SK-N-SH (cell line): ENCODE measurements at regions not wholly inside any gene's neighbourhood (a gene's known extent, or its start where the extent isn't known, plus 50 kb on each side); places are given as distances from the start of the nearest gene placed in this dataset.

Experiments
- CTCF ChIA-PET: fragments of 300-600, 350-600 bp; formaldehyde crosslinking; extraction: SDS; loops from one replicate; lab custom pipeline; 2021; lab: Yijun Ruan, JAX
- POLR2A ChIA-PET: fragments of 350-600 bp; sonication (Branson Sonifier 250); formaldehyde crosslinking; extraction: SDS; loops from one replicate; lab custom pipeline; 2020; ENCODE audit warnings: antibody characterized with exemption, inconsistent platforms; lab: Yijun Ruan, JAX
- DNase-seq: peaks from one replicate; pipeline ENCODE4 v3.0.0; 2012
- H2AFZ ChIP-seq: fragments of 200-600 bp; sonication (generic); 2 replicates; pipeline ENCODE4 v1.8.1; 2016; ENCODE audit warnings: antibody characterized with exemption, mild to moderate bottlenecking, low read depth
- H3F3A ChIP-seq: fragments of 200-600 bp; sonication (generic); replicated peaks from 2 replicates; pipeline ENCODE3; 2016; ENCODE audit warnings: antibody characterized with exemption, mild to moderate bottlenecking; ENCODE audit not compliant: insufficient read depth
- H3K27ac ChIP-seq, 2 experiments: fragments of 200-500 bp in 1 of 2; fragments of 200-600 bp in 1 of 2; sonication (Bioruptor generic) in 1 of 2; sonication (generic), shearing (Covaris generic) in 1 of 2; 2 replicates each; pipeline versions ENCODE4 v1.5.1 to v1.6.1; 2014 to 2016; ENCODE audit warnings: low read depth in 2 of 2, inconsistent platforms in 1 of 2, low read length in 1 of 2, mild to moderate bottlenecking in 1 of 2, mixed read lengths in 1 of 2
- H3K27me3 ChIP-seq: fragments of 200-600 bp; sonication (generic), shearing (Covaris generic); 2 replicates; pipeline ENCODE4 v1.6.1; 2016; ENCODE audit warnings: mixed run types; ENCODE audit not compliant: insufficient read depth
- H3K36me3 ChIP-seq, 2 experiments: fragments of 200-500 bp in 1 of 2; fragments of 200-600 bp in 1 of 2; sonication (Bioruptor generic) in 1 of 2; sonication (generic) in 1 of 2; replicated peaks in 1 of 2; 2 replicates each; pipeline versions ENCODE3 to v1.5.1; 2014 to 2016; ENCODE audit warnings: low read length in 1 of 2, mild to moderate bottlenecking in 1 of 2; ENCODE audit not compliant: insufficient read depth in 2 of 2, control insufficient read depth in 1 of 2
- H3K4me1 ChIP-seq, 2 experiments: fragments of 200-500 bp in 1 of 2; fragments of 200-600 bp in 1 of 2; sonication (Bioruptor generic) in 1 of 2; sonication (generic), shearing (Covaris generic) in 1 of 2; 2 replicates each; pipeline versions ENCODE4 v1.5.1 to v1.6.1; 2014 to 2016; ENCODE audit warnings: low read depth in 1 of 2, low read length in 1 of 2, mixed run types in 1 of 2; ENCODE audit not compliant: insufficient read depth in 2 of 2, control insufficient read depth in 1 of 2
- H3K4me2 ChIP-seq: fragments of 200-600 bp; sonication (generic), shearing (Covaris generic); 2 replicates; pipeline ENCODE4 v1.6.1; 2017; ENCODE audit warnings: mixed run types
- H3K4me3 ChIP-seq, 2 experiments: fragments of 200-500 bp in 1 of 2; fragments of 200-600 bp in 1 of 2; sonication (Bioruptor generic) in 1 of 2; sonication (generic), shearing (Covaris generic) in 1 of 2; 2 replicates each; pipeline versions ENCODE4 v1.5.1 to v1.8.1; 2014 to 2016; ENCODE audit warnings: low read depth in 2 of 2, inconsistent platforms in 1 of 2, low read length in 1 of 2, mild to moderate bottlenecking in 1 of 2, mixed read lengths in 1 of 2, moderate library complexity in 1 of 2
- H3K79me2 ChIP-seq: fragments of 200-600 bp; sonication (generic); 2 replicates; pipeline ENCODE4 v1.8.1; 2017; ENCODE audit warnings: mild to moderate bottlenecking; ENCODE audit not compliant: insufficient read depth
- H3K9ac ChIP-seq: fragments of 200-600 bp; sonication (generic); 2 replicates; pipeline ENCODE4 v1.6.1; 2017; ENCODE audit warnings: mixed run types
- H3K9me2 ChIP-seq: fragments of 200-600 bp; sonication (generic); 2 replicates; pipeline ENCODE4 v1.6.1; 2017; ENCODE audit warnings: mixed run types
- H3K9me3 ChIP-seq: fragments of 200-600 bp; sonication (generic); 2 replicates; pipeline ENCODE4 v1.6.1; 2017; ENCODE audit warnings: mixed run types, mild to moderate bottlenecking, moderate library complexity
- H4K20me1 ChIP-seq: fragments of 200-600 bp; sonication (generic); 2 replicates; pipeline ENCODE4 v1.6.1; 2017; ENCODE audit warnings: mild to moderate bottlenecking, mixed run types; ENCODE audit not compliant: insufficient read depth
- CHD2 ChIP-seq: fragments of 150-350 bp; IDR thresholded peaks from 2 replicates; pipeline ENCODE4 v1.6.1; 2018; ENCODE audit warnings: low read length; ENCODE audit not compliant: partially characterized antibody
- CTCF ChIP-seq: fragments of 200-600 bp; sonication (generic); IDR thresholded peaks from 2 replicates; pipeline ENCODE4 v1.6.1; 2017; ENCODE audit warnings: antibody characterized with exemption, mild to moderate bottlenecking, moderate library complexity
- EZH2phosphoT487 ChIP-seq: fragments of 200-600 bp; sonication (generic); IDR thresholded peaks from 2 replicates; pipeline ENCODE4 v1.6.1; 2017; ENCODE audit warnings: low read depth, mixed run types, mild to moderate bottlenecking, antibody characterized with exemption, moderate library complexity, borderline replicate concordance
- FOXM1 ChIP-seq: IDR thresholded peaks from 2 replicates; pipeline ENCODE4 v1.4.0; 2012; ENCODE audit warnings: low read depth, mild to moderate bottlenecking
- GABPA ChIP-seq: IDR thresholded peaks from 2 replicates; pipeline ENCODE4 v1.4.0; 2012; ENCODE audit warnings: low read depth, mild to moderate bottlenecking
- MAX ChIP-seq: IDR thresholded peaks from 2 replicates; pipeline ENCODE4 v1.4.0; 2012; ENCODE audit warnings: low read depth
- MEF2A ChIP-seq: IDR thresholded peaks from 2 replicates; pipeline ENCODE4 v1.4.0; 2012; ENCODE audit warnings: low read depth, borderline replicate concordance
- MXI1 ChIP-seq: IDR thresholded peaks from 2 replicates; pipeline ENCODE4 v1.6.1; 2012; ENCODE audit warnings: mild to moderate bottlenecking, low read depth, low read length, improper control_type of control experiment
- NFIC ChIP-seq: IDR thresholded peaks from 2 replicates; pipeline ENCODE4 v1.4.0; 2012; ENCODE audit warnings: borderline replicate concordance
- POLR2AphosphoS5 ChIP-seq: IDR thresholded peaks from 2 replicates; pipeline ENCODE4 v1.6.1; 2012; ENCODE audit warnings: low read depth, low read length
- RXRA ChIP-seq: IDR thresholded peaks from 2 replicates; pipeline ENCODE4 v1.4.0; 2012; ENCODE audit warnings: low read depth, mild to moderate bottlenecking, borderline replicate concordance
- SIN3A ChIP-seq: IDR thresholded peaks from 2 replicates; pipeline ENCODE4 v1.6.1; 2012; ENCODE audit warnings: low read depth, mild to moderate bottlenecking, low read length, moderate library complexity, borderline replicate concordance
- SMC3 ChIP-seq: IDR thresholded peaks from 2 replicates; pipeline ENCODE4 v1.6.1; 2012; ENCODE audit warnings: low read depth, low read length, improper control_type of control experiment
- YY1 ChIP-seq: IDR thresholded peaks from 2 replicates; pipeline ENCODE4 v1.4.0; 2012; ENCODE audit warnings: low read depth, mild to moderate bottlenecking
- ZBTB33 ChIP-seq: IDR thresholded peaks from 2 replicates; pipeline ENCODE4 v1.4.0; 2012; ENCODE audit warnings: low read depth, borderline replicate concordance
- WGBS: methylation state at CpG from one replicate; pipeline ENCODE4 v1.1.6; 2017; ENCODE audit warnings: low lambda C conversion rate; 5-methylcytosine and 5-hydroxymethylcytosine counted together
- TF ChIP-seq, protein P1 (sequence below): IDR thresholded peaks from 2 replicates; pipeline ENCODE4; 2012

DNA sequence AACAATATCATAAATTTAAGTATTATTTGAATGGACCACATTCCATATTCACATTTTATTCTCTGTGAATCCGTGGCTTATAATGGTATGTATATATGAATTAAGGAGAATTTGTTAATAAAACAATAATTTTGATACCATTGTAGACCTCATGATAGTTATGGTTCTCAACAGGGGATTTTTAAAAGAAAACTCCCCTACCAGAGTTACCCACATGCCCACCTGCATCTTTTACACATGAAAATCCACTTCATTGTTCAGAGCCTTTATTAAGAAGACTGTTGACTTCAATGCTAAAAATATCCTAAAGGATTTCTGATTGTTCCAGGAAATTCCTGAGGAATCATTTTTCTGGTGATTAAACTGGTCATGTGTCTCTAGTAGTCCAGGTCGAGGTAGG is 557.7 kb upstream of the MEF2C start:
- WGBS, result 57% methylated on average over 2 of the region's 2 CpGs
- CTCF ChIA-PET, result interaction anchor here (0.7 kb wide), 1 partner anchor 1081 kb away, joined by 3 read pairs; no protein-coding TSS in a partner anchor

GRCh38 chr5:89437450-89438435 is 554.8 kb upstream of the MEF2C start:
- Histone ChIP-seq H3K4me3 (no peak overlapping the region), H3K36me3 (no peaks in the 10 kb centered on the region), H4K20me1 (no peaks in the 10 kb centered on the region), H3K27me3 (no peaks in the 10 kb centered on the region), H3F3A (no peaks in the 10 kb centered on the region), H3K4me1 (no peaks in the 10 kb centered on the region), H3K9ac (no peak overlapping the region), H3K9me3 (no peaks in the 10 kb centered on the region), H2AFZ (no peak overlapping the region), H3K9me2 (no peaks in the 10 kb centered on the region), H3K4me2 (no peak overlapping the region), H3K27ac (no peak overlapping the region), H3K79me2 (no peaks in the 10 kb centered on the region)
- no peak for DNase-seq
- POLR2A ChIA-PET, result no interaction called here
- WGBS, result 54% methylated on average over 4 of the region's 4 CpGs
- TF ChIP-seq CTCF (no peak), SMC3 (no peak), YY1 (no peak), MEF2A (no peak), RXRA (no peak), POLR2AphosphoS5 (no peak), MAX (no peak), MXI1 (no peak), SIN3A (no peak), ZBTB33 (no peak), EZH2phosphoT487 (no peak)
- CTCF ChIA-PET, result interaction anchor here (0.6 to 1.2 kb wide), 2 partner anchors 67 to 343 kb away, joined by 3 read pairs; no protein-coding TSS in a partner anchor

More for the DNA sequence above, 557.7 kb upstream of the MEF2C start:
- Histone ChIP-seq H3K36me3 (no peaks in the 10 kb centered on the region), H3F3A (no peaks in the 10 kb centered on the region), H3K27ac (no peak overlapping the region), H3K4me2 (no peak overlapping the region), H3K9me3 (no peaks in the 10 kb centered on the region), H3K4me1 (no peaks in the 10 kb centered on the region; a peak in 1 of 4 replicates), H3K27me3 (no peaks in the 10 kb centered on the region), H4K20me1 (no peaks in the 10 kb centered on the region), H3K9me2 (no peaks in the 10 kb centered on the region), H2AFZ (no peak overlapping the region), H3K4me3 (no peak overlapping the region), H3K9ac (no peak overlapping the region), H3K79me2 (no peaks in the 10 kb centered on the region)
- DNase-seq, result no peak
- TF ChIP-seq, protein P1, sequence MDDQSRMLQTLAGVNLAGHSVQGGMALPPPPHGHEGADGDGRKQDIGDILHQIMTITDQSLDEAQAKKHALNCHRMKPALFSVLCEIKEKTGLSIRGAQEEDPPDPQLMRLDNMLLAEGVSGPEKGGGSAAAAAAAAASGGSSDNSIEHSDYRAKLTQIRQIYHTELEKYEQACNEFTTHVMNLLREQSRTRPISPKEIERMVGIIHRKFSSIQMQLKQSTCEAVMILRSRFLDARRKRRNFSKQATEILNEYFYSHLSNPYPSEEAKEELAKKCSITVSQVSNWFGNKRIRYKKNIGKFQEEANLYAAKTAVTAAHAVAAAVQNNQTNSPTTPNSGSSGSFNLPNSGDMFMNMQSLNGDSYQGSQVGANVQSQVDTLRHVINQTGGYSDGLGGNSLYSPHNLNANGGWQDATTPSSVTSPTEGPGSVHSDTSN, result no peak
- TF ChIP-seq RXRA (no peak), MXI1 (no peak), GABPA (no peak), FOXM1 (no peak), CHD2 (no peak), SIN3A (no peak), NFIC (no peak)
- POLR2A ChIA-PET, result no interaction called here
